Glutamatergic neuron (in vitro differentiated cells): ENCODE measurements at regions not wholly inside any gene's neighbourhood (a gene's known extent, or its start where the extent isn't known, plus 50 kb on each side); places are given as distances from the start of the nearest gene placed in this dataset.

Experiments
- DNase-seq: peaks from one replicate; pipeline ENCODE4 v3.0.0; 2022
- H3K27ac Mint-ChIP-seq: one replicate; pipeline ENCODE4 v1.8.0; 2020; ENCODE audit warnings: mild to moderate bottlenecking, mixed read lengths, inconsistent platforms; ENCODE audit not compliant: unreplicated experiment
- H3K27me3 Mint-ChIP-seq: one replicate; pipeline ENCODE4 v1.8.0; 2020; ENCODE audit warnings: mild to moderate bottlenecking, moderate library complexity, mixed read lengths, inconsistent platforms; ENCODE audit not compliant: unreplicated experiment
- H3K36me3 Mint-ChIP-seq: one replicate; pipeline ENCODE4 v1.8.0; 2020; ENCODE audit warnings: mild to moderate bottlenecking, mixed read lengths, inconsistent platforms; ENCODE audit not compliant: unreplicated experiment
- H3K4me1 Mint-ChIP-seq: one replicate; pipeline ENCODE4 v1.8.0; 2020; ENCODE audit warnings: mild to moderate bottlenecking, low read depth, mixed read lengths, inconsistent platforms; ENCODE audit not compliant: unreplicated experiment
- H3K4me3 Mint-ChIP-seq: one replicate; pipeline ENCODE4 v1.8.0; 2020; ENCODE audit warnings: mild to moderate bottlenecking, mixed read lengths, inconsistent platforms; ENCODE audit not compliant: unreplicated experiment
- H3K9me3 Mint-ChIP-seq: one replicate; pipeline ENCODE4 v1.8.0; 2020; ENCODE audit warnings: mild to moderate bottlenecking, moderate library complexity, mixed read lengths, inconsistent platforms; ENCODE audit not compliant: unreplicated experiment
- CTCF ChIP-seq: fragments of 200-600 bp; sonication (generic); IDR thresholded peaks from one replicate; pipeline ENCODE4 v1.5.0; 2021; ENCODE audit not compliant: partially characterized antibody, unreplicated experiment

- peaks cover 5% of the 10 kb centered on the region for H3K4me1 Mint-ChIP-seq
- H3K36me3 Mint-ChIP-seq, result no peaks in the 10 kb centered on the region
- no peak for DNase-seq
- H3K9me3 Mint-ChIP-seq, result no peaks in the 10 kb centered on the region
- H3K27ac Mint-ChIP-seq, result no peak overlapping the region
- H3K27me3 Mint-ChIP-seq, result peaks cover 7% of the 10 kb centered on the region
- no peak for TF ChIP-seq CTCF
- no peak overlapping the region for H3K4me3 Mint-ChIP-seq
These were observed 115.7 kb upstream of the LINGO1 start for GRCh38 chr15:77748078-77749064.

- Mint-ChIP-seq H3K27me3 (peaks cover 2% of the 10 kb centered on the region), H3K27ac (no peak overlapping the region), H3K9me3 (no peaks in the 10 kb centered on the region), H3K4me3 (no peak overlapping the region), H3K36me3 (no peaks in the 10 kb centered on the region), H3K4me1 (peaks cover 5% of the 10 kb centered on the region)
- TF ChIP-seq CTCF, result no peak
- no peak for DNase-seq
These were observed 114.7 kb upstream of the LINGO1 start for GRCh38 chr15:77747175-77748077.

- no peak for TF ChIP-seq CTCF
- DNase-seq, result no peak
- H3K4me1 Mint-ChIP-seq, result peaks cover 5% of the 10 kb centered on the region
- H3K4me3 Mint-ChIP-seq, result no peak overlapping the region
- no peak overlapping the region for H3K27ac Mint-ChIP-seq
- no peaks in the 10 kb centered on the region for H3K9me3 Mint-ChIP-seq
- H3K27me3 Mint-ChIP-seq, result peaks cover 2% of the 10 kb centered on the region
- H3K36me3 Mint-ChIP-seq, result no peaks in the 10 kb centered on the region
These were observed 113.8 kb upstream of the LINGO1 start for GRCh38 chr15:77746254-77747174.

- no peak for TF ChIP-seq CTCF
- DNase-seq, result no peak
- peaks cover 2% of the 10 kb centered on the region for H3K27me3 Mint-ChIP-seq
- H3K9me3 Mint-ChIP-seq, result peaks cover 2% of the 10 kb centered on the region
- peaks cover 7% of the 10 kb centered on the region for H3K4me1 Mint-ChIP-seq
- H3K27ac Mint-ChIP-seq, result no peak overlapping the region
- H3K4me3 Mint-ChIP-seq, result no peak overlapping the region
- no peaks in the 10 kb centered on the region for H3K36me3 Mint-ChIP-seq
These were observed 111.7 kb upstream of the LINGO1 start for GRCh38 chr15:77744398-77744797.
